Pancreas (tissue), 10 donors: ENCODE measurements at regions not wholly inside any gene's neighbourhood (a gene's known extent, or its start where the extent isn't known, plus 50 kb on each side); places are given as distances from the start of the nearest gene placed in this dataset.

Experiments
- ATAC-seq, 4 donors: fragments of 200-7000 bp; cut with Tn5 transposase; one replicate each; pipeline versions ENCODE4 v1.8.0 to v1.9.1; 2020; ENCODE audit warnings: mild to moderate bottlenecking in 4 of 4, moderate library complexity in 4 of 4
- DNase-seq, 6 donors: peaks; one replicate each; pipeline ENCODE4 v3.0.0-alpha.2; 2020
- FAIRE-seq: peaks from 2 replicates; lab custom pipeline; 2012; peaks lifted over from hg19 to GRCh38; lab: Jason Lieb, UNC
- H3K27ac ChIP-seq, 4 donors: fragments of 200-600 bp; sonication (generic); 1 replicate in 3 of 4; 2 replicates in 1 of 4; pipeline versions ENCODE4 v1.5.0 to v1.8.0; 2020
- H3K27me3 ChIP-seq, 4 donors: fragments of 200-600 bp; one replicate each; pipeline ENCODE4 v1.8.0; 2021
- H3K36me3 ChIP-seq, 3 donors: fragments of 200-600 bp; sonication (generic) in 1 of 3; one replicate each; pipeline versions ENCODE4 v1.5.0 to v1.8.0; 2020 to 2021
- H3K4me1 ChIP-seq, 3 donors: fragments of 200-600 bp; one replicate each; pipeline ENCODE4 v1.8.0; 2021
- H3K4me3 ChIP-seq, 4 donors: fragments of 200-600 bp; sonication (generic) in 2 of 4; one replicate each; pipeline versions ENCODE4 v1.5.0 to v1.8.0; 2020 to 2021
- H3K9me3 ChIP-seq, 4 donors: fragments of 200-600 bp; one replicate each; pipeline ENCODE4 v1.8.0; 2021
- WGBS, 2 donors: extraction: QIAGEN DNeasy Blood & Tissue Kit; methylation state at CpG; one replicate each; pipeline ENCODE4 v1.1.7; 2013; 5-methylcytosine and 5-hydroxymethylcytosine counted together
- intact Hi-C, 3 donors: fragments of 100-400 bp; cut with DNase I; formaldehyde crosslinking; loops; one replicate each; pipeline versions ENCODE4 v1.11.1 to v1.14.2; 2022
- TF ChIP-seq, protein P1 (sequence below), 4 donors: fragments of 200-600 bp; sonication (generic) in 3 of 4; IDR thresholded peaks; one replicate each; pipeline versions ENCODE4 v1.5.0 to v1.8.0; 2021; ENCODE audit warnings: antibody characterized with exemption in 4 of 4
- donor health status: healthy with polysubstance abuse.
- donor health status: DM: no; HTN: no; CAD: no; lungs with moderate emphysema.
- donor health status: DM: no; HTN: no; CAD: no.
- donor health status: control.
- donor health status: control.
- donor health status: Bipolar disorder and iron deficiency.
- donor health status: DM: yes; HTN: yes; CAD: no.
- donor health status: DM: no; HTN: no; CAD: no.
- donor health status: DM: no; HTN: no; CAD: no.
- donor health status: DM: yes; HTN: yes; CAD: no.

DNA sequence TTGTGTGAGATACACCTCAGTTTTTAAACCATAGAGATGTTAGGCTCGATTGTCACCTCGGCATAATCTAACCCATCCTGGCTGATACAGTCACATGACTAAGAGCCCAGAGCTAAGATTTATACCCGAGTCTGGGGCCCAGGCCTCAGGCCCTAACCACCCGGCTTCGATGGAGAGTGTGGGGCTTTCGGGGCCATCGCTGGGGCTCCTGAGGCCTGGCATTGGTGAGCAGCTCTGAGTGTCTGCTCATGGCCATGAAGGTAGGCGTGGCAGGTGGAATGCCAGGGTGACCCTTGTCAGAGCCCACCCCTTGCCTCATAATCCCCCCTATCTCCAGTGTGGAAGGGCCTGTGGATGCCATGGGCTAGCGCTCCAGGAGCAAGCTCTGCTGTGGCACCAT is 164.3 kb downstream of the BMP7 start:
- H3K27me3 ChIP-seq = no peaks in the 10 kb centered on the region
- H3K36me3 ChIP-seq = no peaks in the 10 kb centered on the region
- WGBS, 2 donors = 76 to 84% methylated on average over 9 of the region's 9 CpGs
- no peak overlapping the region for H3K27ac ChIP-seq
- no peaks in the 10 kb centered on the region for H3K9me3 ChIP-seq
- DNase-seq (no peak), FAIRE-seq (no peak), ATAC-seq (no peak)
- TF ChIP-seq, protein P1, sequence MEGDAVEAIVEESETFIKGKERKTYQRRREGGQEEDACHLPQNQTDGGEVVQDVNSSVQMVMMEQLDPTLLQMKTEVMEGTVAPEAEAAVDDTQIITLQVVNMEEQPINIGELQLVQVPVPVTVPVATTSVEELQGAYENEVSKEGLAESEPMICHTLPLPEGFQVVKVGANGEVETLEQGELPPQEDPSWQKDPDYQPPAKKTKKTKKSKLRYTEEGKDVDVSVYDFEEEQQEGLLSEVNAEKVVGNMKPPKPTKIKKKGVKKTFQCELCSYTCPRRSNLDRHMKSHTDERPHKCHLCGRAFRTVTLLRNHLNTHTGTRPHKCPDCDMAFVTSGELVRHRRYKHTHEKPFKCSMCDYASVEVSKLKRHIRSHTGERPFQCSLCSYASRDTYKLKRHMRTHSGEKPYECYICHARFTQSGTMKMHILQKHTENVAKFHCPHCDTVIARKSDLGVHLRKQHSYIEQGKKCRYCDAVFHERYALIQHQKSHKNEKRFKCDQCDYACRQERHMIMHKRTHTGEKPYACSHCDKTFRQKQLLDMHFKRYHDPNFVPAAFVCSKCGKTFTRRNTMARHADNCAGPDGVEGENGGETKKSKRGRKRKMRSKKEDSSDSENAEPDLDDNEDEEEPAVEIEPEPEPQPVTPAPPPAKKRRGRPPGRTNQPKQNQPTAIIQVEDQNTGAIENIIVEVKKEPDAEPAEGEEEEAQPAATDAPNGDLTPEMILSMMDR (IDR thresholded peaks at IDR 0.05) = no peak
- H3K4me3 ChIP-seq = no peak overlapping the region
- H3K4me1 ChIP-seq = no peaks in the 10 kb centered on the region
- intact Hi-C loops = no loop called here

DNA sequence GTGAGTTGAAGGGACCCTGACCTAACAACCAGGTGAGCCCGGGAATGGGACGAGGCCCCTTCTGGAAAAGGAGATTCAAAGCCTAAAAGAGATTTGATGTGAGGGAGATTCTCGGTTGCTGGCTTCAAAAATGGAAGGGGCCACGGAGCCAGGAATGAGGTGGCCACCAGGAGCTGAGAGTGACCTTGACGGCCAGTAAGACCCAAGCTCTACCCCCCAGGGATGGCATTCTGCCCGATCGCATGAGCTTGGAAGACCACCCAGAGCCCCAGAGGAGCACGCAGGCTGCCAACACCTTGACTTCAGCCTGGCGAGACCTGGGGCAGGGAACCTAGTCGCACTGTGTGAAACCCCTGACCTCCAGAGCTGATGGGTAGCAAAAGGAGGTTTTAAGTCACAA is 163.9 kb downstream of the BMP7 start:
- no peak overlapping the region for H3K27ac ChIP-seq
- H3K27me3 ChIP-seq = no peaks in the 10 kb centered on the region
- H3K36me3 ChIP-seq = no peaks in the 10 kb centered on the region
- TF ChIP-seq, protein P1 (IDR thresholded peaks at IDR 0.05) = no peak
- 67 to 84% methylated on average over 10 of the region's 10 CpGs for WGBS, 2 donors
- H3K4me1 ChIP-seq = no peaks in the 10 kb centered on the region
- FAIRE-seq (no peak), ATAC-seq (no peak), DNase-seq (no peak)
- H3K9me3 ChIP-seq = no peaks in the 10 kb centered on the region
- H3K4me3 ChIP-seq = no peak overlapping the region
- intact Hi-C loops = no loop called here

DNA sequence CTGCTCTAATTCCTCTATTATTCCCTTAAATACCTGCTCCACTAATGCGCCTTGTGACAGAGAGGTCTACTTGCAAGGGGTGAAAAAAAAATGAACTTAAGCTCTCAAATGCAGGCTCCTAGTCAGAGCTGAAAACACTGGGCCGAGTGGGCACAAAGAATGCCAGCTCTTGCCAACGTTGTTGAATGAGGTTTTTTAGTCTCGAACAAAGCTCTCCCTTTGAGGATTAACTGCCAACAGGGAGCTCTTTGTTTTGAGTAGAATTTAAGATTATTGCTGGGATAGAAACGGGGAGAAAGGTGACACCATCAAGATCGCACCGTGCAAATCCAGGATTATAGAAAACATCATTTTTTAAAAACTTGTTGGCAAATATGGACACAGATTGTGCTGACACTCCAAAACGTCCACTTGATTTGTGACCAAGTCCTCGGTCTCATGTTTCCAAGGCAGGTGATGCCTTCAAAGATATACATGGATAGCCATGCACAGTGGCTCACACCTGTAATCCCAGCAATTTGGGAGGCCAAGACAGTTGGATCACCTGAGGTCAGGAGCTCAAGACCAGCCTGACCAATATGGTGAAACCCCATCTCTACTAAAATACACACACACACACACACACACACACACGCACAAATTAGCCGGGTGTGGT is 163.2 kb downstream of the BMP7 start:
- Histone ChIP-seq H3K4me3 (no peak overlapping the region), H3K4me1 (no peaks in the 10 kb centered on the region), H3K27me3 (no peaks in the 10 kb centered on the region), H3K36me3 (no peaks in the 10 kb centered on the region), H3K27ac (no peak overlapping the region), H3K9me3 (no peaks in the 10 kb centered on the region)
- 48 to 62% methylated on average over 11 of the region's 11 CpGs for WGBS, 2 donors
- DNase-seq (no peak), FAIRE-seq (no peak), ATAC-seq (no peak)
- intact Hi-C loops = no loop called here
- TF ChIP-seq, protein P1 (IDR thresholded peaks at IDR 0.05) = no peak

DNA sequence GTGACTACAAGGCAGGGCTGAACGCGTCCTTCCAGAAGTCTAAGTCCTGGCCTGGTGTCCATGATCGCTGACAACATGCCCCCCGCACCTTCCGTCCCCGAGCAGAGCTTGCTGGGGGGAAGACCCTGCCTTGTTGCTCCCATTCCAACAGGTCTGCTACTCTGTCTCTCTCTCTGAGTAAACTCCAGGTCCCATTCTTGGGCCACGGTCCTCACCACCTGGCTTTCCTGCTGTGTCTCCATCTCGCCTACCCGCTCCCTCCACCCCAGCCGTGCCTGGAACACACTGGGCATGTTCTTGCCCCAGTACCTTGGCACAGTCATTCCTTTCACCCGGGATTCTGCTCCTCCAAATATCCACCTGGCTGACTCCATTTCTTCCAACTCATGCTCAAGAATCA is 162.3 kb downstream of the BMP7 start:
- no peaks in the 10 kb centered on the region for H3K36me3 ChIP-seq
- no peaks in the 10 kb centered on the region for H3K4me1 ChIP-seq
- FAIRE-seq (no peak), DNase-seq (no peak), ATAC-seq (no peak)
- no peak overlapping the region for H3K27ac ChIP-seq
- 64 to 70% methylated on average over 11 of the region's 11 CpGs for WGBS, 2 donors
- no peaks in the 10 kb centered on the region for H3K27me3 ChIP-seq
- intact Hi-C loops = no loop called here
- TF ChIP-seq, protein P1 (IDR thresholded peaks at IDR 0.05) = no peak
- no peak overlapping the region for H3K4me3 ChIP-seq
- no peaks in the 10 kb centered on the region for H3K9me3 ChIP-seq

DNA sequence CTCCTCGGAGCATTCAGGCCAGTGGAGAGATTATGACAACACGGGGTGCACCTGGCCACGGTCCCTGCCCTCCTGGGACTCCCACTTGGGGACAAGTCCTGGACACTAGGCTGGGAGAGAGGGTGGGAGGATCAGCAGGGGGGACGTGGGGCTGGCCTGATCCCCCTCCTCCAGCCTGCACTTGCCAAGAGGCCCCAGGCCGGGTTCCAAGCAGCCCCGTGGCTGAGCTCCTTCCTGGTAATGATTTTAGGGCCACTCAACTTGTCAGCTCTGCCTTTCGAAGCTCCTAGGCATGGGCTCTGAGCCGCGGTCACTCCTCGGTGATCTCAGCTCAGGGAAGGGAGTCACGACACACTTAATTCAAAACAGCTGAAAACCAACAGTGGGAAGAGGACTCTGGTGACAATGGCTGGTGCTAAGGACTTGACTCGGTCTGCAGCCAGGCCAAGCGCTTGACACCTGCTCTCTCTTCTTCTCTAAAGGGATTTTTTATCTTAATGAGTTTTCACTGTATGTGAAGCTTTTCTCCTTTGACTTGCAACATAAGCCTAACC is 161.7 kb downstream of the BMP7 start:
- intact Hi-C loops = no loop called here
- Histone ChIP-seq H3K27me3 (no peaks in the 10 kb centered on the region), H3K27ac (no peak overlapping the region), H3K4me1 (no peaks in the 10 kb centered on the region), H3K4me3 (no peak overlapping the region), H3K9me3 (no peaks in the 10 kb centered on the region), H3K36me3 (no peaks in the 10 kb centered on the region)
- WGBS, 2 donors = 44 to 58% methylated on average over 13 of the region's 13 CpGs
- FAIRE-seq (no peak), ATAC-seq (no peak), DNase-seq (no peak)
- TF ChIP-seq, protein P1 (IDR thresholded peaks at IDR 0.05) = no peak
